ENCODE measurements at regions not wholly inside any gene's neighbourhood (a gene's known extent, or its start where the extent isn't known, plus 50 kb on each side); places are given as distances from the start of the nearest gene placed in this dataset.

DNA sequence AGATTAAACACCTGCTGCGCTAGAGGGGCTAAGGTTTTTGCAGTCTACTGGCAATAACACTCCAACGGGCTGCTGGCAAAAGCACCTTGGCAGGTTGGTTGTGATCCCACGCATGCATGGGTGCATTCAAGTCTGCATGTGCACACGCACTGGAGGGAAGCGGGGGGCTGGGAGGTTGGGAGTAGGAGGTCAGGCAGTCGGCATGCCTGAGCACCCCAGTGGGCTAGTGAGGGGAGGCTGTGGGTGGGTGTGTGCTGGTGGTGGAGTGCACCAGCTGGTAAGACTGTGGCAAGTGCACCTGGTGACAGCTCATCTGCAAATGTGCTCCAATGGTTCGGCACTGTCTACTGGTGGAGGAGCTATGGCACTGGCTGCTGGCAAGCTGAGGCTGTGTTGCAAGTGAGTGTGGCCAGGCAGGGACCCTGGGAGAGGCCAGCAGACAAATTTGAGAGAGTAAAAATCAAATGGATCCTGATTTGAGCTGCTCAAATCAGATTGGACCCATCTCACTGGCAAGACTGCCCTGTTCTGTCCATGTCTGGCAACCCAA lies 460.6 kb upstream of the DSEL start:
- TF ChIP-seq ASH2L (IDR thresholded peaks at IDR 0.05; ENCODE audit: low read length) (no peak), NRF1 (IDR thresholded peaks at IDR 0.05; ENCODE audit: low read depth, low read length) (no peak), HDAC2 (IDR thresholded peaks at IDR 0.05; ENCODE audit: borderline replicate concordance in 1 of 2, low read depth in 2 of 2, low read length in 2 of 2) (no peak)
- TF ChIP-seq, protein P1, sequence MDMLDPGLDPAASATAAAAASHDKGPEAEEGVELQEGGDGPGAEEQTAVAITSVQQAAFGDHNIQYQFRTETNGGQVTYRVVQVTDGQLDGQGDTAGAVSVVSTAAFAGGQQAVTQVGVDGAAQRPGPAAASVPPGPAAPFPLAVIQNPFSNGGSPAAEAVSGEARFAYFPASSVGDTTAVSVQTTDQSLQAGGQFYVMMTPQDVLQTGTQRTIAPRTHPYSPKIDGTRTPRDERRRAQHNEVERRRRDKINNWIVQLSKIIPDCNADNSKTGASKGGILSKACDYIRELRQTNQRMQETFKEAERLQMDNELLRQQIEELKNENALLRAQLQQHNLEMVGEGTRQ (IDR thresholded peaks at IDR 0.05; ENCODE audit: low read length): no peak
- no peaks in the 10 kb centered on the region for H3K23me2 ChIP-seq (ENCODE audit: low read depth, low read length)
- H4K20me1 ChIP-seq (replicated peaks in 1 of 2; ENCODE audit: control insufficient read depth in 1 of 2, insufficient read depth in 2 of 2, low read length in 2 of 2): no peaks in the 10 kb centered on the region
- no peak overlapping the region for H2BK20ac ChIP-seq (ENCODE audit: low read length)
- H2AK5ac ChIP-seq (ENCODE audit: low read depth, low read length): no peak overlapping the region
- H3K14ac ChIP-seq (ENCODE audit: insufficient read length): no peak overlapping the region
- no peaks in the 10 kb centered on the region for H3K79me1 ChIP-seq (ENCODE audit: low read depth, low read length)
- no peak overlapping the region for H3K23ac ChIP-seq (ENCODE audit: insufficient read length)
- no peak overlapping the region for H4K91ac ChIP-seq (replicated peaks; ENCODE audit: insufficient read length, low read length)
- no peaks in the 10 kb centered on the region for H3K79me2 ChIP-seq (ENCODE audit: control insufficient read depth in 1 of 2, insufficient read depth in 2 of 2, low read length in 2 of 2)
- FAIRE-seq (no peak), DNase-seq (ENCODE audit: low read depth in 1 of 2, low spot score in 2 of 2) (no peak)
- H3K9ac ChIP-seq (replicated peaks in 1 of 4; ENCODE audit: extremely low read depth in 1 of 4, low read depth in 3 of 4, low read length in 3 of 4): no peak overlapping the region
- no peak overlapping the region for H2BK5ac ChIP-seq (ENCODE audit: low read depth, low read length)
- no peak overlapping the region for H2BK12ac ChIP-seq (ENCODE audit: low read depth, low read length)
- peak overlapping the region; percentile 85; the same call in 1 of the 2 replicates for H4K8ac ChIP-seq (ENCODE audit: extremely low read depth, insufficient read depth, low read length)
- no peak overlapping the region for H3K18ac ChIP-seq (ENCODE audit: extremely low read depth, low read length)
- no peak overlapping the region for H3K4me2 ChIP-seq (ENCODE audit: insufficient read depth in 1 of 2, low read depth in 2 of 2, low read length in 2 of 2)
- H2BK120ac ChIP-seq (replicated peaks; ENCODE audit: low read depth, low read length): no peak overlapping the region
- no peak overlapping the region for H3K4ac ChIP-seq (replicated peaks; ENCODE audit: insufficient read length, low read depth, low read length)
- POLR2A ChIA-PET (ENCODE audit: partially characterized antibody): no interaction called here
- no peaks in the 10 kb centered on the region for H3K36me3 ChIP-seq (ENCODE audit: control insufficient read depth in 2 of 4, insufficient read depth in 4 of 4, low read length in 3 of 4)
- no peaks in the 10 kb centered on the region for H3K9me3 ChIP-seq (ENCODE audit: insufficient read depth in 2 of 2, low read depth in 1 of 2, low read length in 1 of 2)
- H3K4me3 ChIP-seq (ENCODE audit: extremely low read depth in 1 of 4, insufficient read depth in 2 of 4, low read depth in 3 of 4, low read length in 4 of 4): no peak overlapping the region
- H3K27me3 ChIP-seq (replicated peaks in 1 of 4; ENCODE audit: control insufficient read depth in 3 of 4, extremely low read depth in 1 of 4, insufficient read depth in 3 of 4, low read length in 3 of 4): no peaks in the 10 kb centered on the region; a peak in 1 of 7 replicates
- H3K4me1 ChIP-seq (replicated peaks in 1 of 4; ENCODE audit: control insufficient read depth in 3 of 4, insufficient read depth in 4 of 4, low read length in 3 of 4): no peaks in the 10 kb centered on the region
- H2AFZ ChIP-seq (ENCODE audit: low read length): peak overlapping the region; percentile 14; the same call in 1 of the 2 replicates
- WGBS, 2 experiments (ENCODE audit: extremely low coverage in 1 of 2, insufficient coverage in 1 of 2, insufficient read length in 1 of 2, insufficient replicate concordance in 2 of 2, low coverage in 1 of 2, low lambda C conversion rate in 2 of 2, missing lambda C conversion rate in 1 of 2): 94% methylated on average over 7 of the region's 7 CpGs; no CpG with 5 or more reads in 1 of the 2 experiments
- H3K27ac ChIP-seq (ENCODE audit: low read depth, low read length): no peak overlapping the region; the same call in 1 of the 2 replicates
- H4K5ac ChIP-seq (ENCODE audit: insufficient read length, low read depth, low read length): no peak overlapping the region
- H3K56ac ChIP-seq (replicated peaks; ENCODE audit: insufficient read length, low read depth, low read length): no peak overlapping the region
- CTCF ChIA-PET (ENCODE audit: partially characterized antibody): interaction anchor here (0.8 kb wide), 1 partner anchor 8 kb away, joined by 3 read pairs; no protein-coding TSS in a partner anchor
- H2BK15ac ChIP-seq (ENCODE audit: low read length): no peak overlapping the region
